RWPE2 (cell line): ENCODE measurements at regions not wholly inside any gene's neighbourhood (a gene's known extent, or its start where the extent isn't known, plus 50 kb on each side); places are given as distances from the start of the nearest gene placed in this dataset.

Experiments used
- ATAC-seq: fragments of 200-7000 bp; cut with Tn5 transposase; 3 replicates; pipeline ENCODE4 v1.9.1; 2021; ENCODE audit warnings: low read depth
- DNase-seq: peaks from one replicate; pipeline ENCODE4 v3.0.0-alpha.2; 2020; ENCODE audit warnings: low spot score
- H3K27ac ChIP-seq: fragments of 450-650 bp; 2 replicates; pipeline ENCODE4 v1.5.1; 2017; ENCODE audit warnings: mild to moderate bottlenecking; ENCODE audit not compliant: poor library complexity, severe bottlenecking
- H3K27me3 ChIP-seq: fragments of 250-450 bp; sonication (Bioruptor Pico); 2 replicates; pipeline ENCODE4 v1.5.1; 2021; ENCODE audit warnings: mild to moderate bottlenecking, moderate library complexity; ENCODE audit not compliant: insufficient read depth, poor library complexity, severe bottlenecking
- H3K36me3 ChIP-seq: fragments of 250-450 bp; sonication (Bioruptor Pico); 2 replicates; pipeline ENCODE4 v1.5.1; 2020; ENCODE audit warnings: low read depth, mild to moderate bottlenecking, moderate library complexity
- H3K4me1 ChIP-seq: fragments of 250-450 bp; sonication (Bioruptor Pico); 2 replicates; pipeline ENCODE4 v1.5.1; 2021; ENCODE audit warnings: mild to moderate bottlenecking, moderate library complexity; ENCODE audit not compliant: insufficient read depth, poor library complexity, severe bottlenecking
- H3K4me3 ChIP-seq: fragments of 250-450 bp; sonication (Bioruptor Pico); 2 replicates; pipeline ENCODE4 v1.5.1; 2021; ENCODE audit warnings: mild to moderate bottlenecking, moderate library complexity; ENCODE audit not compliant: severe bottlenecking
- H3K9me3 ChIP-seq: fragments of 250-450 bp; sonication (Bioruptor Pico); 2 replicates; pipeline ENCODE4 v1.5.1; 2021; ENCODE audit warnings: mild to moderate bottlenecking, moderate library complexity; ENCODE audit not compliant: severe bottlenecking
- CTCF ChIP-seq: fragments of 450-650 bp; IDR thresholded peaks from one replicate; pipeline ENCODE4 v1.5.1; 2017; ENCODE audit warnings: mild to moderate bottlenecking, moderate library complexity; ENCODE audit not compliant: poor library complexity, severe bottlenecking

- peaks cover 18% of the 10 kb centered on the region for H3K27me3 ChIP-seq
- H3K27ac ChIP-seq, result no peak overlapping the region
- H3K4me3 ChIP-seq, result no peak overlapping the region
- no peaks in the 10 kb centered on the region for H3K4me1 ChIP-seq
- DNase-seq (no peak), ATAC-seq (no peak)
- H3K36me3 ChIP-seq, result no peaks in the 10 kb centered on the region
- TF ChIP-seq CTCF, result no peak
- no peaks in the 10 kb centered on the region for H3K9me3 ChIP-seq
Measured at GRCh38 chr21:22250355-22250754, 1252.1 kb downstream of the NCAM2 start.

- no peak for TF ChIP-seq CTCF
- no peak for ATAC-seq
- DNase-seq, result no peak
- H3K9me3 ChIP-seq, result no peaks in the 10 kb centered on the region
- H3K4me1 ChIP-seq, result no peaks in the 10 kb centered on the region
- no peak overlapping the region for H3K27ac ChIP-seq
- peaks cover 4% of the 10 kb centered on the region for H3K27me3 ChIP-seq
- no peak overlapping the region for H3K4me3 ChIP-seq
- H3K36me3 ChIP-seq, result no peaks in the 10 kb centered on the region
Measured at GRCh38 chr21:22253761-22254160, 1255.6 kb downstream of the NCAM2 start.

GRCh38 chr21:22258821-22259220 is 1260.6 kb downstream of the NCAM2 start:
- Histone ChIP-seq H3K4me1 (no peaks in the 10 kb centered on the region), H3K4me3 (no peak overlapping the region), H3K27me3 (no peaks in the 10 kb centered on the region), H3K9me3 (no peaks in the 10 kb centered on the region), H3K27ac (no peak overlapping the region), H3K36me3 (no peaks in the 10 kb centered on the region; the same call in 1 of the 2 replicates)
- no peak for TF ChIP-seq CTCF
- no peak for DNase-seq
- ATAC-seq, result no peak

GRCh38 chr21:22260274-22260673 is 1262.1 kb downstream of the NCAM2 start:
- H3K9me3 ChIP-seq, result no peaks in the 10 kb centered on the region
- H3K4me1 ChIP-seq, result no peaks in the 10 kb centered on the region
- TF ChIP-seq CTCF, result no peak
- no peaks in the 10 kb centered on the region; the same call in 1 of the 2 replicates for H3K36me3 ChIP-seq
- H3K27me3 ChIP-seq, result no peaks in the 10 kb centered on the region
- DNase-seq, result no peak
- H3K4me3 ChIP-seq, result no peak overlapping the region
- H3K27ac ChIP-seq, result no peak overlapping the region
- ATAC-seq, result no peak

GRCh38 chr21:22263890-22264289 is 1265.7 kb downstream of the NCAM2 start:
- ATAC-seq (no peak), DNase-seq (no peak)
- H3K4me3 ChIP-seq, result no peak overlapping the region
- no peaks in the 10 kb centered on the region for H3K9me3 ChIP-seq
- H3K27ac ChIP-seq, result no peak overlapping the region
- no peak for TF ChIP-seq CTCF
- H3K36me3 ChIP-seq, result no peaks in the 10 kb centered on the region; the same call in 1 of the 2 replicates
- no peaks in the 10 kb centered on the region for H3K4me1 ChIP-seq
- H3K27me3 ChIP-seq, result no peaks in the 10 kb centered on the region
